ENCODE measurements at regions not wholly inside any gene's neighbourhood (a gene's known extent, or its start where the extent isn't known, plus 50 kb on each side); places are given as distances from the start of the nearest gene placed in this dataset.

DNA sequence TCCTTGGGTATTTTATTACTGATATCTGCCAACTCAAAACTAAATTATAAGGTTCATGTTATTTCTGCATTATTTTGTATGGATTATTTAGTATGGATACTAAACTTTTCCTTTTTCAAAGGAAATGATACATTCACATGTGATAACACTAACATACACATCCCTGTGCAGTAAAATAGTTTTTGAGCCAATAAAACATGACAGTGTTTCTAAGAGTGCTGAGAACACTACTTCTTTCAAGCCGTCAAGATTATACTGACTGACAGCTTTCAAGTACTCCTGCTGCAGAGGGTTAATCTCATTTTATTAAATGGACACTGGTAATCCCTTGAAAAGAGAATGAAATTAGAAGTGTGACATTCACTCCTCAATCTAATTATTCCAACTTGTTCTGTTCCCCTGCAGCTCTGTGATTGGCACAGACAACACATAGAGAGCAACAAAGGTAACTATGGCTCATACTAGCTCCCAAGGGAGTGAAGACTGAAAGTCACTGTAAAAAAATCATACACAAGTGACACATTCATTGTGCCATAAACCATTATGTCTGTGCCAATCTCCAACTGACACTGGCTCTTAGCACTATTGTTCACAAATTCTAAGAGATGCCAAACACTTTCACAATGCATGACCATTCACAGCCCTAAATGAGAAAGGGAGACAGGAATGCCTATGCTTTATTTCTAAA is 468.6 kb downstream of the SHQ1 start:
- H3K27me3 Mint-ChIP-seq (ENCODE audit: low read depth in 3 of 3), result no peaks in the 10 kb centered on the region
- H3K4me3 ChIP-seq (replicated peaks in 1 of 3; ENCODE audit: low read depth in 2 of 3, low read length in 3 of 3), result no peak overlapping the region
- peaks cover 10 to 23% of the 10 kb centered on the region in 2 donors for H3K36me3 ChIP-seq (replicated peaks in 1 of 2; ENCODE audit: control insufficient read depth in 1 of 2, insufficient read depth in 2 of 2, low read length in 2 of 2)
- H3K4me1 ChIP-seq (ENCODE audit: control insufficient read depth in 1 of 2, insufficient read depth in 2 of 2, low read length in 2 of 2), result peaks cover 31 to 50% of the 10 kb centered on the region in 2 donors
- TF ChIP-seq, protein P1, sequence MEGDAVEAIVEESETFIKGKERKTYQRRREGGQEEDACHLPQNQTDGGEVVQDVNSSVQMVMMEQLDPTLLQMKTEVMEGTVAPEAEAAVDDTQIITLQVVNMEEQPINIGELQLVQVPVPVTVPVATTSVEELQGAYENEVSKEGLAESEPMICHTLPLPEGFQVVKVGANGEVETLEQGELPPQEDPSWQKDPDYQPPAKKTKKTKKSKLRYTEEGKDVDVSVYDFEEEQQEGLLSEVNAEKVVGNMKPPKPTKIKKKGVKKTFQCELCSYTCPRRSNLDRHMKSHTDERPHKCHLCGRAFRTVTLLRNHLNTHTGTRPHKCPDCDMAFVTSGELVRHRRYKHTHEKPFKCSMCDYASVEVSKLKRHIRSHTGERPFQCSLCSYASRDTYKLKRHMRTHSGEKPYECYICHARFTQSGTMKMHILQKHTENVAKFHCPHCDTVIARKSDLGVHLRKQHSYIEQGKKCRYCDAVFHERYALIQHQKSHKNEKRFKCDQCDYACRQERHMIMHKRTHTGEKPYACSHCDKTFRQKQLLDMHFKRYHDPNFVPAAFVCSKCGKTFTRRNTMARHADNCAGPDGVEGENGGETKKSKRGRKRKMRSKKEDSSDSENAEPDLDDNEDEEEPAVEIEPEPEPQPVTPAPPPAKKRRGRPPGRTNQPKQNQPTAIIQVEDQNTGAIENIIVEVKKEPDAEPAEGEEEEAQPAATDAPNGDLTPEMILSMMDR (IDR thresholded peaks at IDR 0.05), result no peak
- peaks cover 65% of the 10 kb centered on the region for H3K4me1 Mint-ChIP-seq
- no peaks in the 10 kb centered on the region for H3K9me3 Mint-ChIP-seq
- H3K4me3 Mint-ChIP-seq, result no peak overlapping the region
- H2AFZ ChIP-seq (ENCODE audit: insufficient read depth, low read depth, low read length, poor library complexity, severe bottlenecking), result no peak overlapping the region
- no peak overlapping the region for H3K27ac ChIP-seq (ENCODE audit: low read depth in 1 of 2, low read length in 2 of 2)
- no peak overlapping the region for H3K9ac ChIP-seq (ENCODE audit: insufficient read depth, low read length, poor library complexity, severe bottlenecking)
- intact Hi-C loops (cut with micrococcal nuclease), result no loop called here
- no CpG with 5 or more reads among the region's 1 CpG for WGBS (ENCODE audit: insufficient coverage)
- peak in 2 of 3 donors; percentile 23 to 25 for DNase-seq
- peaks cover 90% of the 10 kb centered on the region for H4K20me1 ChIP-seq (ENCODE audit: insufficient read depth, low read length)
- H3K27ac Mint-ChIP-seq, result no peak overlapping the region
- peaks cover 54% of the 10 kb centered on the region for H3K79me2 ChIP-seq (ENCODE audit: insufficient read depth, low read length)
- H3K9me3 ChIP-seq (replicated peaks in 1 of 2; ENCODE audit: control insufficient read depth in 1 of 2, insufficient read depth in 1 of 2, low read length in 2 of 2), result no peaks in the 10 kb centered on the region
- peaks cover 28 to 30% of the 10 kb centered on the region in 2 donors for H3K36me3 Mint-ChIP-seq
- H3K4me2 ChIP-seq (replicated peaks; ENCODE audit: extremely low read depth, low read length, poor library complexity, severe bottlenecking), result no peak overlapping the region
- H3K27me3 ChIP-seq (ENCODE audit: control insufficient read depth in 2 of 2, insufficient read depth in 2 of 2, low read length in 2 of 2), result no peaks in the 10 kb centered on the region

- Histone ChIP-seq H3K9me3 (replicated peaks in 1 of 2; ENCODE audit: control insufficient read depth in 1 of 2, insufficient read depth in 1 of 2, low read length in 2 of 2) (no peaks in the 10 kb centered on the region), H3K4me1 (ENCODE audit: control insufficient read depth in 1 of 2, insufficient read depth in 2 of 2, low read length in 2 of 2) (peaks cover 27 to 44% of the 10 kb centered on the region in 2 donors), H3K36me3 (replicated peaks in 1 of 2; ENCODE audit: control insufficient read depth in 1 of 2, insufficient read depth in 2 of 2, low read length in 2 of 2) (peaks cover 10 to 23% of the 10 kb centered on the region in 2 donors), H4K20me1 (ENCODE audit: insufficient read depth, low read length) (peaks cover 77% of the 10 kb centered on the region), H3K27ac (ENCODE audit: low read depth in 1 of 2, low read length in 2 of 2) (peak overlapping the region in 1 of 2 donors; percentile 38), H3K4me2 (replicated peaks; ENCODE audit: extremely low read depth, low read length, poor library complexity, severe bottlenecking) (no peak overlapping the region), H3K9ac (ENCODE audit: insufficient read depth, low read length, poor library complexity, severe bottlenecking) (no peak overlapping the region), H3K79me2 (ENCODE audit: insufficient read depth, low read length) (peaks cover 41% of the 10 kb centered on the region), H2AFZ (ENCODE audit: insufficient read depth, low read depth, low read length, poor library complexity, severe bottlenecking) (no peak overlapping the region), H3K4me3 (replicated peaks in 1 of 3; ENCODE audit: low read depth in 2 of 3, low read length in 3 of 3) (no peak overlapping the region), H3K27me3 (ENCODE audit: control insufficient read depth in 2 of 2, insufficient read depth in 2 of 2, low read length in 2 of 2) (no peaks in the 10 kb centered on the region)
- DNase-seq, result no peak
- peaks cover 0 to 2% (median 0%) of the 10 kb centered on the region in 7 donors for H3K9me3 Mint-ChIP-seq
- H3K4me3 Mint-ChIP-seq, result no peak overlapping the region
- WGBS (ENCODE audit: insufficient coverage), result 91% methylated on average over 9 of the region's 10 CpGs
- H3K27ac Mint-ChIP-seq, result peak overlapping the region in 3 of 7 donors; percentile 8 to 84 (median 13)
- H3K27me3 Mint-ChIP-seq (ENCODE audit: low read depth in 3 of 3), result no peaks in the 10 kb centered on the region
- TF ChIP-seq, protein P1 (IDR thresholded peaks at IDR 0.05), result no peak
- peaks cover 53% of the 10 kb centered on the region for H3K4me1 Mint-ChIP-seq
- peaks cover 30 to 33% of the 10 kb centered on the region in 2 donors for H3K36me3 Mint-ChIP-seq
- intact Hi-C loops (cut with micrococcal nuclease), result no loop called here
These were observed 470.0 kb downstream of the SHQ1 start for GRCh38 chr3:72378287-72378686.
